ENCODE measurements at regions not wholly inside any gene's neighbourhood (a gene's known extent, or its start where the extent isn't known, plus 50 kb on each side); places are given as distances from the start of the nearest gene placed in this dataset.

- no peak for TF ChIP-seq EZH2 (IDR thresholded peaks at IDR 0.05; ENCODE audit: borderline replicate concordance, low read length)
- no peak for TF ChIP-seq CTCF (IDR thresholded peaks at IDR 0.05; ENCODE audit: low read length)
Measured at GRCh38 chr18:34444622-34445021, 219.9 kb upstream of the NOL4 start.
